Ovary (tissue), 3 donors: ENCODE measurements at regions not wholly inside any gene's neighbourhood (a gene's known extent, or its start where the extent isn't known, plus 50 kb on each side); places are given as distances from the start of the nearest gene placed in this dataset.

Experiments
- POLR2A ChIP-seq: fragments of 450-650 bp; IDR thresholded peaks from one replicate; pipeline ENCODE4 v1.6.1; 2017; ENCODE audit warnings: antibody characterized with exemption, mild to moderate bottlenecking, moderate library complexity
- TF ChIP-seq, protein P1 (sequence below), 3 donors: fragments of 450-650 bp in 2 of 3; fragments of 200-600 bp in 1 of 3; IDR thresholded peaks; one replicate each; pipeline versions ENCODE4 v1.5.1 to v1.8.0; 2016 to 2022; ENCODE audit warnings: antibody characterized with exemption in 3 of 3, mild to moderate bottlenecking in 1 of 3
- donor health status: DM: no; HTN: no; CAD: no.

DNA sequence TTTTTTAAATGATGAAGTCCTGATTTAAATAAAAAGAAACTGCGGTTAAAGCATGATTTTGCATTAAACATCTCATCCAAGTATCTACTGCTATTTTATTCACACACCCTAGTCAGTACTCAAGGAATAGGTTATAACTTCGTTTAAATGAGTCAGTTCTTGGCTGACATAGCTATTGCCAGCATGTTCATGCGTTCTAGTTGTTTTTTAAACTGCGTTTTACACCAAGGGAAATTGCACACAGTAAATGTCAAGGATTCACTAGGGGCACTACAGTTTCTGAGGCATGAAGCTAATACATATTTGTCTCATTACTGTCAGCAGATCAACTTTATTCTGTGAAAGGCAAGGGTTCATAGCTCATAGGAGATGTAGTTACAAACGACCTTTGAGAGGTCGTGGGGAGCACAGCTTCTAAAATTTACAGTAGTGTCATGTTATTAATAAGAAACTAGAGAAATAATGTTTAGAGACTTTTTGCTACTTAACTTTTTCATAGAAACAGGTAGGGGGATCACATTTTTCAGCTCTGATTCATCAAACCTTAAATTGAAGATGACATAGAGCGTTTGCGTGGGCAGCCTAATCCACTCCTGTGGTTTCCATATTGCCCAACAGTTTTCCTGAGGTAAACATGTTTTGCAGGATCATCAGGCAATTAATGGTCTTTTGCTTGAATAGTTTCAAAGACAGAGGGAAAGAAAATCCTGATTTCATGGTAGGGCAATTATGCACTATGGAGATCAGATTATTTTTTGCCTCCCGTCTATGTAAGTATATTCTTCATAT is 2222.7 kb upstream of the WWC1 start:
- TF ChIP-seq, protein P1, sequence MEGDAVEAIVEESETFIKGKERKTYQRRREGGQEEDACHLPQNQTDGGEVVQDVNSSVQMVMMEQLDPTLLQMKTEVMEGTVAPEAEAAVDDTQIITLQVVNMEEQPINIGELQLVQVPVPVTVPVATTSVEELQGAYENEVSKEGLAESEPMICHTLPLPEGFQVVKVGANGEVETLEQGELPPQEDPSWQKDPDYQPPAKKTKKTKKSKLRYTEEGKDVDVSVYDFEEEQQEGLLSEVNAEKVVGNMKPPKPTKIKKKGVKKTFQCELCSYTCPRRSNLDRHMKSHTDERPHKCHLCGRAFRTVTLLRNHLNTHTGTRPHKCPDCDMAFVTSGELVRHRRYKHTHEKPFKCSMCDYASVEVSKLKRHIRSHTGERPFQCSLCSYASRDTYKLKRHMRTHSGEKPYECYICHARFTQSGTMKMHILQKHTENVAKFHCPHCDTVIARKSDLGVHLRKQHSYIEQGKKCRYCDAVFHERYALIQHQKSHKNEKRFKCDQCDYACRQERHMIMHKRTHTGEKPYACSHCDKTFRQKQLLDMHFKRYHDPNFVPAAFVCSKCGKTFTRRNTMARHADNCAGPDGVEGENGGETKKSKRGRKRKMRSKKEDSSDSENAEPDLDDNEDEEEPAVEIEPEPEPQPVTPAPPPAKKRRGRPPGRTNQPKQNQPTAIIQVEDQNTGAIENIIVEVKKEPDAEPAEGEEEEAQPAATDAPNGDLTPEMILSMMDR (IDR thresholded peaks at IDR 0.05): no peak
- no peak for TF ChIP-seq POLR2A
